COLO668 (cell line): ENCODE measurements at regions not wholly inside any gene's neighbourhood (a gene's known extent, or its start where the extent isn't known, plus 50 kb on each side); places are given as distances from the start of the nearest gene placed in this dataset.

ENCODE experiments used
- DNase-seq: peaks from one replicate; lab custom pipeline; 2025; ENCODE audit not compliant: unreplicated experiment; lab: John Stamatoyannopoulos, UW

DNA sequence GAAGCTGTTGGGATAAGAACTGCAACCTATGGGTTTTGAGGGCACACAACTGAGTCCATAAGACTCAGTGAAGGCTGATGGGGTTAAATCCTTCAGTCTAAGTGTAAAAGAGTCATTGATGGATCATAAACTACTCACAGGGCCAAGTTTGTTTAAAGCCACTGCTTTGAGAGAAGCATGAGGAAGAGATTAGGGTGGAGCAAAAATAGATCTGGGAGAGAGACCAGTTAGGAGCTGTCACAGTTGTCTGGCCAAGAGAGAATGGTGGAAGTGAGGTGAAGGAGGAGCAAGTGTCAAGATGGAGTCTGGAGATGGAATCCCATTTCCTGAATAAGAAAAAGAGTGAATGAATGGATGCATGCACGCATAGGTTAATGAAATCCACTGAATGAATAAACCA is 379.1 kb upstream of the CDH11 start:
- DNase-seq, result no peak

DNA sequence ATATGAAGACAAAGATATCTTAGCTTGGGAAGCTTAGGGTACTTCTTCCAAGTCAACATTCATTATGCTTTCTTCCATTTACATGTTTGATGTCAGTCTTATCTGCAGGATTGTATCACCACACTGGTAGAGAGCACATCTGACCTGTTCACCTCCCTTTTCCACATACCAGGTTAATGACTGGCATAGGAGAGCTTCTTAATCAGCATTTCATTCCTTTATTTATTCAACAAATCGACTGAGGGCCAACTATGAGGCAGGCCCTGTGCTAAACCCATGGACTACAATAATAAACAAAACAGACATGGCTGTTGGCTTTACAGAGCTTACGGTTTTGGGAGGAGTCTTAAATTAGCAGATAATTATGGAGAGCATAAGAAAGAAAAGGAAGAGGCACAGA is 378.1 kb upstream of the CDH11 start:
- no peak for DNase-seq

DNA sequence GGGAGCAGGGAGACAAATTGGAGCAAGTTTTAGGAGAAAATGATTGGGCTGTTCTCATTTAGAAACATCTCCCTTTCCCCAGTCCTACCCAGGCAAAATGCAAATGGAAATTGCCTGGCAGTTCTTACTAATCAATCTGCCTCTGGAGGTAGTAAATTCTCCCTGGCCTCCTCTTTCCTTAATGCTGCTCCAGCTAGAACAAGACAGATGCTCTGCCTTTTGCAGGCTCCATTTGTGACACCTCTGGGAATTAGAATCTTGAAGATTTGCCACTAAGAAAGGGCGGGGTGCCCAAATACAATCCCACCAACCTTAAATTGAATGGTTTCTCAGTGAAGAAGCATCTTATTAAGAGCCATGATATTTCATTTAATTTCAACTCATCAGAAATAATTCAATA is 377.7 kb upstream of the CDH11 start:
- DNase-seq, result no peak

DNA sequence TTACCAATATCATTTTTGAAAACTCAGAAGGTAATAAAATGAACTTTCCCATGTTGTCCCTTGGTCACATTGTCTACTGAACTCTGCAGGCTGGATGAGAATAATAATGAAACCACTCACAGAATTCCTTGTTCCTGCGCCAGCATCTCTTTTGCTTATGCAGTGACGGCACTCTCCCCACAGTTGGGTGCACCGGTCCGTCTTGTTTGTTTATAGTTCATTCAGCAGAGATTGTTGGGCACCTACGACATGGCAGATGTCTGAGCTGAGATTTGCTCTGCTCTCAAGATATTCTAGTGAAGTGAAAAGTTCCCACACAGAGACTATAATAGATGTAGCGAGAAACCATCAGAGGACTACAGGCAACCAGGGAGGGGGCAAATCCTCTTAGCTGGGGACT is 375.7 kb upstream of the CDH11 start:
- DNase-seq, result no peak

DNA sequence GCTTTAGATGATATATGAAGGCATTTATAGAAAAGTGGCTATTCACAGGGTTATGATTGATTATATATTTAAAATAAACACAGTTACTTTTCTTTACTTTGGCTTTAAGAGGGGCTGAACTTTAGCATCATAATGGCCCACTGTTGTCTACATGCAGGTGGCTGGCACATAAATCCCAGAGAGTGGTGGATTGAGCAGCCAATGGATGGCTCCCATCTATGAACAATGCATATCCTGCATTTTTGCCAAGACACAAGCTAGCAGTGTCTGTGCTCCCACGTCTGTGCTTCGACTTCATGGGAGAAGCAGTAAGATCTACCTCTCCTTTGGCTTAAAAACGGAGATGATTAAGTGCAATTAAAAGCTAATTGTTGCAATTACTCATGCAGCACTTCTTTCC is 373.2 kb upstream of the CDH11 start:
- no peak for DNase-seq

DNA sequence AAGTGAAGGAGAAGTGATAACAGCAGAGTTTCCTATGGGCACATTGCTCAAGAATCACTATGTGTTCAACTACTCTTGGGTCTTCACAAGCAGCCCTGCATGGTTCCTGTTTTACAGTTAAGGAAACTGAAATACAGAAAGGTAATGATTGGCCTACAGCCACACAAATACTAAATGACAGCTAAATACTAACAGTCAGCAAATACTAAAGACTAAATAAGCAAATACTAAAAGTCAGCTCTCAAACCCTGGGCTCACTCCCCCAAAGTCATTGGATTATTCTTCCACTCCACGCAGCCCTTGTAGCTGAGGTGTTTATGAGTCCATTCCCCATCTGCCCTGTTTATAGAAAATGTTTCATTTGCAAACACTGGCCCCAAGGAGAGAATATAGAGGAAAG is 372.7 kb upstream of the CDH11 start:
- no peak for DNase-seq

DNA sequence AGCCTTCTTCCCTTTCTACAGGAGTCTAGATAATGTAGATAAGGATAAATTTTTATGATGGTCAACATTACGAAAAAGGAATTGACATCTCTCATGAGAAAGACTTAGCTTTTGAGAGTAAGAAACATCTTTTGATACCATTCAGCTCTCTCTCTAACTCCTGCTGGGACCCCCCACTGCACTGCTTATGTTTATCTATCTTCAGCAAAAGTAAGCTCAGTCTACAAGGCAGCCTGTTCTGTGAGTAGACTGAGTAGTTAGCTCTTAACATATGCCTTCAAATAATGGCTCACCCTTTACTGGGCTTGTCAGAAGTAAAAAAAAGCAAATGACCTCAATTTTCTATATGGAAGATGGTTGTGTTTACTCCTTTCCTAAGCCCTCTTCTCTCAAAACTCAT is 372.2 kb upstream of the CDH11 start:
- DNase-seq, result no peak

DNA sequence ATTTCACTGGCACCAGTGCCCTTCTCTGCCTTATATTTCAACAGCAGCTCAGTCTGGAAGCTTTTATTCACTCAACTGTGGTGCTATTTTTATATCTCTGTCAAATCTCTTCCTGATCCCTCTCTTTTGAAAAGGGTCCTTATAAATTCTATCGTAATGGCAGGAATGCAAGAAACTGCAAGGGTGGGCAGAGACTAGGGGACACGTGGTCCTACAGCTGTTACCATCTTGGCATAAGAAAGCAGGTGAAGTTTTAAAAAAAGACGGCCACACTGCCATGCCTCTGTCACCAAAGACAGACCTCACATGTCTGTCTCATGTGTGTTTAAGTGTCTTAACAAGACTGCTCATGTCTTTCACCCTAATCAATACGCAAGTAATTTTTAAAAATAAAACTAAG is 368.4 kb upstream of the CDH11 start:
- DNase-seq, result no peak

DNA sequence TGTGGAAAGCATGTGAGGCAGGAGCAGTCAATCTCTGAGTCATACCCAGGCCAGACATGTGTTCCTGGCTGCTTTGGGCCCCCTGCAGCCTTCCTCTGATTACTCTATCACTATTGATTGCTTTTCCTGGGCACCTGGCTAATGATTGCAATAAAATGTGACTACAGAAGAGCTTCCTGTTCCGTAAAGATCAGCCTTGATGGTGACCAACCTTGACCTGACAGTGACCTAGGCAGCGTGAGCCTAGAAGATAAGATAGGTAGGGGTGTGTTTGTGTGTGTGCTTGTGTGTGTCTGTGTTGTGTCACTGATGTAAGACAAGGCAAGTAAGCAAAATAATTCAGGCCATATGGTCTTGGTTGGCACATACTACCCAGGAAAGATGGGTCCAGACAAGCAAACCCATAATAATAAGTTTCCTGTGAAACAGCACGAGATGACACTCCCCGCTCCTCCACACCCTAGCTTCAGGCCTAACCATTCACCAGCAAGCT is 367.7 kb upstream of the CDH11 start:
- DNase-seq, result no peak

DNA sequence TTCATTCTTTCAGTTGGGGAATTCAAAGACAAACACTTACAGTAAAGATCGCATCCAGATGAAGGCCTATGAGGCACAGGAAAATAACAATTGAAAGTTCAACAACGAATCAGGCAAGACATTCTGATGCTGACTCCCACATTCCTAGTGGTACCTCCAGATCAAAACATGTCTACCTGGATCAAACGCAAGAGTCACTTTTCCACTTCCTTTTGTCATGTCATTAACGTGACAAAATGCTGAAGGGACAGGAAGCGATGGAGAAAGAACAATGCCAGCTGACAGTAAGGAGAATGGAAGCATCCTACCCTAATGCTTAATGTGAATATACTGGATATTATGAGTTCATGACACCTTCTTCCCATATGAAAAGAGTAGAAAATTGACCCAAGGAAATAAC is 365.4 kb upstream of the CDH11 start:
- DNase-seq, result no peak

DNA sequence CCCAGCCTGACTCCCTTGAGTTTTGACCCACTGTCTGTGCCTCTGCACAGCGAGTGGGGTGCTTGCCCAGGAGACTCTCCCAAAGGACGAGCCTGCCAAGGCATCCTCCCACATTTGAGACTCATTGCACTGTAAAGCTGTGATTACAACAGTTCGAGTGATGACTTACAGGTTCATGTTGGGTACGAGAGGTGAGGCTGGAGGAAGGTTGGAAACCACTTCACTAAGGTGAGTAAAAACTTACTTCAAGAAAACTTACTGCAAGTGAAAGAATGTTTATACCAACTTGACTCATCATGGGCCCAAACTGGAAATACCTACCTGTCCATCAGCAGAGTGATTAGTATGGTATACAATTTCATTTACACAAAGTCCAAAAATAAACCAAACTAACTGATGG is 360.1 kb upstream of the CDH11 start:
- DNase-seq, result no peak

DNA sequence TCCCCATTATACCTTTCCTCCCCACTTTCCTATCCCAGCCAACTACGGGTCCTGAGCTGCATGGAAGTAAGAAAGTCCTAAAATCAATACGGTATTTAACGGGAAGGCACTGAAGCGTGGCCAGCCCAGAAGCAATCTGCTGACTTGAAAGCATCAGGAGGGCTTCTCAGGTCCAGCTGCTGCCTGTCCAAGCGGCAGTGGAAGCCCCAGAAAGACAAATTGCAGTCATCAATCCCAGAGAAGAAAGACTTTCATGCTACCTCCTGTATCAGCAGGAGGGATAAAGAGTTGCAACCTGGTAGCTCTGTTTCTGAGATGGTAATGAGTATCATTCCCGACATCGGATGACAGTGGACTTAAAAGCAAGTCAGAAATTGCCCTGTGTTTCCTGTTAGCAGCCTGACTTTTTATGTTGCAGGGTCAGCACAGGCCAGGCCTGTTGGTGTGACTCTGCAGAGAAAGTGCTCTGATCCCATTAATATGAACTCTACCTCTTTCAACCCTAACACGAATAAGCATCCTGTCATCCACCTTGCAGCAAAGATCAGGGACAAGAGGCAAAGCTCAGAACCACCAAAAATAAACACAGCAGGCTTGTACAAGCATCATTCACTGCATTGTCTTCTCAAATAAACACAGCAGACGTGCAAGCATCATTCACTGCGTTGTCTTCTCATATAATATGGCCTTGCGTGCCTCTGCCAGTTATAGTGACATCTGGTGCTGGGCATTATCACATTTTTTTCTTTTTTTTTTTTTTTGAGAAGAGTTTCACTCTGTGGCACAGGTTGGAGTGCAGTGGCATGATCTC is 358.6 kb upstream of the CDH11 start:
- DNase-seq, result peak; percentile 41

DNA sequence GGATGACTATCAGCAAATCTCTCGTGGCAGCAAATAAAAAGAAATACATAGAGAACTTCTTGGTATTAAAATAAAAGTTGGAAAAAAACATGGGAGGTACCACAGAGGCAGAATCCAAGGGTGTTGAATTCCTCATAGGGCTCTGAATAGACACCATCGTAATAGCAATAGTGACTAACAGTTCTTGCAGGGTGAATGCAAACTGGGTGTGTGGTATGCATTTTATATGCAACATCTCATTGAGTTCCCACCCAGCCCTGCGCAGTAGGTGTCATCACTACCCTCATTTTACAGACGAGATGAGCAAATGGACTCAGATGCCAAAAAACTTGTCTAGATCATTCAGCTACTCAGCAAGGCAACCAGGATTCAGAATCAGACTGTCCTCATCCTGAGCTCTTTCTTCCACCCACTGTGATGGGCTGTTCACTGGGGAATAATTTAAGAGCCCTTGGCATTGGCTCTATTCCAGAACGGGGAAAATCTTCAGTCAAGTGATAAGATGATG is 354.6 kb upstream of the CDH11 start:
- no peak for DNase-seq

DNA sequence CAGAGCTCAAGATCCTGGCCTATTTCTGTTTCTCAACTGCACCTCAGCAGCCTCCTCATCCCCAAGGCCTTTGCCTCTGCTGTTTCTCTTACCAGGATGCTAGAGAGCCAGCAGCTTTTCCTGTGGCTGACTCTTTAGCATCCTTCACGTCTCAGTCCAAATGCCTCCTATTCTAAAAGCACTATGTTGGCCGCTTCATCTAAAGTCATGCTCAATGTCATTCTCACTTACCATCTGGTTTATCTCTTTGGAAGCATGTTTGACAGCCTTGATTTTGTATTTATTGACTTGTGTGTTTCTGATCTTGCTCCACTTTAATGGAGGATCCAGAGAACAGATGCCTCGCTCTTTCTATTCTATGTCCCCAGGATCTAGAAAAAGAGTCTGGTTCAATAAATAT is 351.8 kb upstream of the CDH11 start:
- DNase-seq, result no peak

DNA sequence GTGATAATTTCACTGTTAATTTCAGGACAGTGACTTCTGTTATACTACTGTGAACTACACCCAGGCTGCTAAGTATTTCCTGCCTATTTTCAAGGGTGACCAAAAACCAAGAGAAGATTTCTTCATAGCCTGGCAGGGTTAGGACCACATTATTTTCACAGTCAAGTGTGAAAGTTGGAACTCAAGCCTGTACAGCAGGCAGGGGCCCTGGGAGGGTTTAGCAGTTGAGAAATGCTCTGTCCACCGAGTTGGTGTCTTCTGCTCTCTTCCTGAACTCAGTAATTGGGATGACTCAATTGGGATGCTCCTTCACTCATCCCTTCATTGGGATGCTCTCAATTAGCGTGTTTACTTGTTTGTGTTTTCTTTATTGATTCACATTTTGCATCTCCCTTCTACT is 347.3 kb upstream of the CDH11 start:
- DNase-seq, result no peak

DNA sequence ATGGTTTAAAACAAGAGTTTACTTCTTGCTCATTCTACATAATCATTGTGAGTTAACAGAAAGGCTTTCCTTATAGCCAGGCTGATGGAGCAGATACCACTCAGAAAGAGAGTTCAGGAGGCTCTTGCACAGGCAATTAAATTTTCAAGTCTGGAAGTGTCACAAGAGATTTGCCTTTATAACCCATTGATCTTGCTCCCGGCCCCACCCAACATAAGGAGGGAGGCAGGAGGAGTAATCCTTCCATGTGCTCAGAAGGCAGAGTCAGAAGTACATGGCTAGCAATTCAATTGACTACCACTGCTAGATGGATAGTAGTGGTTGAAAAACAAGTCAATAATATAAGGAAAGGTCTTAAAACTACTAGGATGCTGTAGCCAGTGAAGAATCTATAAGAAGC is 346.3 kb upstream of the CDH11 start:
- DNase-seq, result no peak

DNA sequence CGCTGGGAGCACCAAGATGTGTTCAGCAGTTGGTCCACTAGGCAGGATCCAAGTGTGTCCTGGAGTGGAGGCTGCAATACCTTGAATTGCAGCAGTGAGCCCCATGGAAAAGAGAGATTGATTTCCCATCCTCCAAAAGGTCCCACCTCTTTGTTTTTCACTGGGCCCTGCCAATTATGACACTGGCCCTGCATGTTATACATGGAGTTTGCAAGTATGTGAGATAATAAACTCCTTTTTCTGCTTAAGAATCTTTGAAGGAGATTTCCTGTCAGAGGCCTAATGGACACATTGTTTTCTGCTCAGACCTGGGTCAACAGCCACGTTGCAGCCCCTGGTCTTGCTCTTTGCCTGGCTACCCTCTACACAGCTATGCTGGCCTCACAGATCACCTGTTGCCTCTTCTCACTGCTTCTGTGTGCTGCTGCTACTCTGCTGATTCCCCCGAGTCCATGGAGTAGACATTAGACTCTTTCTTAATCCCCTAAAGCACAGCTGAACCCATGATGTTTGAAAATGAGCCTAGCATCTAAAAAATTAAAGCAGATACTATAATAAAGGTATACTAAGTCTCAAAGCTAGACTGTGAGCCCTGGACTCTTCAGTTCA is 341.9 kb upstream of the CDH11 start:
- no peak for DNase-seq

DNA sequence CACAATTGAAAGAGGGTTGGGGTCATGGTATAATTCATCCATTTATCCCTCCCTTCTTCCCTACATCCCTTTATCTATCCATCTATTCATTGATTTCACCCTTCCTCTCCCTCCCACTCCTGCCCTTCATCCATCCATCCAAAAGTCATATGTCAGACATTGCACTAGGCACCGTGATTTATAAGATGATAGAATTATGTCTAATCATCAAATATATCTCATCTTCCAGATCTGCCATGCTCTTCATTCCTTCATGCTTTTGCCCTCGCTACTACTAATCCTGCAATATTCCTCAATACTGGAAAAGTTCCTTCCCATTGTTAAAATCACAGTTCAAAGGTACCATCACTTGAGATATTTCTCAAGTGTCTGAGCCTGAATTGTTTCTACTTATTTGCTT is 335.2 kb upstream of the CDH11 start:
- DNase-seq, result no peak

DNA sequence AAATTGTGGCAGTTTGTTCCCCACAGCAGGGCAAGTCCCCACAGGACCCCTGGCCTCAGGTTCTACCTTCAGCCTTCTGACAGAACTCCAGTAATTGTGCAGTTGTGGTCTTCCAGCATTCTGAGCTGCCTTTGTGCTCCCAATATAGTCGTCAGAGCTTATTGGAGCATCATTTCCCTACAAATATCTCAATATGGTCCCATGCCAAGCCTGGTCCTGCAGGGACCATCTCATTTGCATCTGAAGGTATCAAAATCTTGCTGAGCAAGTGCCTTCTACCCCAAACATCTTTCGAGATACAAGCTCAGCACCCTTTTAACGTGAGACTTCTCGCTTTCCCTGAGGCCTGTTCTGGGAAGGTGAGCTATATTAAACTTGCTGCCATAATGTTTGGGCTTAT is 333.9 kb upstream of the CDH11 start:
- DNase-seq, result no peak

DNA sequence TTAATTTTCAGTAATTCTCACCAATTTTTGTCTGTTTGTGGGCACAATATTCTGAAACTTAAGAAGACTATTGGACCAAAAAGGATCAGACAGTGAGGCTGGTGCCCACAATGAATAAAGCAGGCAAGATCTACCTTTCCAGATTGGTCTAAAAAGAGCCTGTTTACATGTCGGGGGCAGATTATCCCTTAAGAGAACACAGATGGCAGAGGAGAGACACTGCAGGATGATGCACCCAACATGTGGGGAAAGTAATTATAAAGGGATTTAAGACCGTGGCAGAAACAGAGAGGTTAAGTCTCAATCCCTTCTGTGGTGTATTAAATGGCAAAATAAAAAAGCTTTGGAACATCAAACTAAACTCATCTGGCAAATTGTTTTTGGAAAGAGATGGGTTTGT is 331.8 kb upstream of the CDH11 start:
- no peak for DNase-seq

DNA sequence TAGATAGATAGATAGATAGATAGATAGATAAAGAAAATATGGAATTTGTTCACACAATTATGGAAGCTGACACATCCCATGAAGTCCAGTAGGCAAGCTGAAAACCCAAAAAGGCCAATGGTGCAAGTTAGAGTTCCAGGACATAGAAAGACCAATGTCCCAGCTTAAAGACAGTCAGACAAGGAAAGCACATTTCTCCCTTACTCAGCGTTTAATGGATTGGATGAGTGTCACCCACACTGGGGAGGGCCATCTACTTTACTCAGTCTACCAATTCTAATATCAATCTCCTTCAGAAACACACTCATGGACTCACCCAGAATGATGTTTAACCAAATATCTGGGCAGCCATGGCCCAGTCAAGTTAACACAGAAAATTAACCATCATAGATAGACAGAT is 327.7 kb upstream of the CDH11 start:
- no peak for DNase-seq

DNA sequence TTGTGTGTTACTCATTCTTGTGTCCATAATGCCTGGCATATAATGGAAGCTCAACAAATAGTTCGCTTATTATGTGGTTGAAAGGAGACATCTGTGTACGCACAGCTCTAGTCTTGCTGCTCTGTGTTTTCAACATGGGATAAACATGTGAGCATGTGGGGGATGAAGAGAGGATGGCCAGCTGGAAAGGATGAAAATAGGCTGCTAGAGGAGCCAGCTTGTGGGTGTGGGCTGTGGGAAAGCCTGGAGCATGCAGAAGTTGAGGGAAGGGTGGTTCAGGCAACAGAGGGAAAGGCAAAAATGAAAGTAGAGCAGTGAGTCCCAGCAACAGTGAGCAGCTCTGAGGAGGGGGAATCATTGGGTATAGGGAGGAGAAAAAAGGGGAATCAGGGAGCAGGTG is 324.6 kb upstream of the CDH11 start:
- no peak for DNase-seq
